K562 (cell line): ENCODE measurements at regions not wholly inside any gene's neighbourhood (a gene's known extent, or its start where the extent isn't known, plus 50 kb on each side); places are given as distances from the start of the nearest gene placed in this dataset.

Experiments
- ARNT ChIP-seq, 2 experiments: fragments of 450-650 bp; IDR thresholded peaks; 2 replicates each; pipeline ENCODE4 v1.6.1; 2016; ENCODE audit warnings: mild to moderate bottlenecking in 1 of 2
- CBFB ChIP-seq: sonication (generic); formaldehyde crosslinking; IDR thresholded peaks from 2 replicates; pipeline ENCODE4 v1.4.0; 2020; ENCODE audit warnings: mild to moderate bottlenecking, missing genetic modification reagents
- CREB5 ChIP-seq: fragments of 250-450 bp; sonication (Bioruptor Pico); IDR thresholded peaks from 2 replicates; pipeline ENCODE4 v1.5.0; 2020; ENCODE audit warnings: mild to moderate bottlenecking
- CTCF ChIP-seq, 3 experiments: IDR thresholded peaks in 2 of 3; conservative IDR thresholded peaks in 1 of 3; 2 replicates each; pipeline ENCODE4 v1.5.1; 2011 to 2012; ENCODE audit warnings: low read length in 3 of 3, mild to moderate bottlenecking in 3 of 3, control low read depth in 2 of 3, improper control_type of control experiment in 1 of 3, inconsistent platforms in 1 of 3, low read depth in 1 of 3, mixed read lengths in 1 of 3, moderate library complexity in 1 of 3; ENCODE audit not compliant: insufficient read depth in 2 of 3
- IRF9 ChIP-seq: fragments of 450-650 bp; IDR thresholded peaks from 2 replicates; pipeline ENCODE4 v1.6.1; 2016; ENCODE audit warnings: missing biosample characterization, missing genetic modification characterization
- LEF1 ChIP-seq: fragments of 450-650 bp; IDR thresholded peaks from 2 replicates; pipeline ENCODE4 v1.6.1; 2016; ENCODE audit warnings: mild to moderate bottlenecking
- NR1H2 ChIP-seq: sonication (generic); formaldehyde crosslinking; IDR thresholded peaks from 2 replicates; pipeline ENCODE4 v1.4.0; 2020; ENCODE audit warnings: mild to moderate bottlenecking, missing genetic modification reagents
- NR2F6 ChIP-seq: fragments of 450-650 bp; formaldehyde crosslinking; IDR thresholded peaks from 2 replicates; pipeline ENCODE4 v1.4.0; 2020; ENCODE audit warnings: mild to moderate bottlenecking
- POLR2A ChIP-seq: fragments of 450-650 bp; conservative IDR thresholded peaks from 2 replicates; pipeline ENCODE4 v1.6.1; 2016
- RBBP5 ChIP-seq: fragments of 200-600 bp; sonication (generic); IDR thresholded peaks from 2 replicates; pipeline ENCODE4 v1.6.1; 2012; ENCODE audit warnings: borderline replicate concordance, mild to moderate bottlenecking, low read length, control low read depth, inconsistent platforms; ENCODE audit not compliant: insufficient read depth, poor library complexity, severe bottlenecking
- REST ChIP-seq, 2 experiments: fragments of 450-650 bp; formaldehyde crosslinking in 1 of 2; IDR thresholded peaks; 2 replicates each; pipeline versions ENCODE4 v1.4.0 to v1.6.1; 2014 to 2020; ENCODE audit warnings: mild to moderate bottlenecking in 2 of 2, borderline replicate concordance in 1 of 2, low read depth in 1 of 2
- ZNF354B ChIP-seq: fragments of 250-450 bp; sonication (Bioruptor Pico); IDR thresholded peaks from 2 replicates; pipeline ENCODE4 v1.4.0; 2020
- ZNF511 ChIP-seq: sonication (generic); formaldehyde crosslinking; IDR thresholded peaks from 2 replicates; pipeline ENCODE4 v1.8.0; 2022; ENCODE audit warnings: mild to moderate bottlenecking, missing genetic modification reagents

GRCh38 chr16:63577891-63578290 is 1541.7 kb upstream of the CDH8 start:
- no peak for TF ChIP-seq NR1H2
- no peak for TF ChIP-seq IRF9 (tag)
- no peak for TF ChIP-seq NR2F6
- no peak for TF ChIP-seq CBFB (CRISPR knock-in tag)
- no peak for TF ChIP-seq ARNT (IDR thresholded peaks at IDR 0.05)
- no peak for TF ChIP-seq CTCF (IDR thresholded peaks at IDR 0.05 in 2 of 3, conservative IDR thresholded peaks at IDR 0.05 in 1 of 3; ENCODE audit: insufficient read depth in 2 of 3, low read depth in 1 of 3, low read length in 3 of 3)
- TF ChIP-seq POLR2A, result no peak
- TF ChIP-seq REST (IDR thresholded peaks at IDR 0.05; ENCODE audit: borderline replicate concordance), result no peak
- no peak for TF ChIP-seq REST (CRISPR knock-in tag; IDR thresholded peaks at IDR 0.05; ENCODE audit: low read depth)
- no peak for TF ChIP-seq ZNF511 (CRISPR knock-in tag)
- TF ChIP-seq CREB5 (CRISPR knock-in tag), result no peak
- no peak for TF ChIP-seq RBBP5
- TF ChIP-seq ZNF354B (CRISPR knock-in tag), result no peak
- TF ChIP-seq LEF1, result no peak
